ENCODE measurements at regions not wholly inside any gene's neighbourhood (a gene's known extent, or its start where the extent isn't known, plus 50 kb on each side); places are given as distances from the start of the nearest gene placed in this dataset.

DNA sequence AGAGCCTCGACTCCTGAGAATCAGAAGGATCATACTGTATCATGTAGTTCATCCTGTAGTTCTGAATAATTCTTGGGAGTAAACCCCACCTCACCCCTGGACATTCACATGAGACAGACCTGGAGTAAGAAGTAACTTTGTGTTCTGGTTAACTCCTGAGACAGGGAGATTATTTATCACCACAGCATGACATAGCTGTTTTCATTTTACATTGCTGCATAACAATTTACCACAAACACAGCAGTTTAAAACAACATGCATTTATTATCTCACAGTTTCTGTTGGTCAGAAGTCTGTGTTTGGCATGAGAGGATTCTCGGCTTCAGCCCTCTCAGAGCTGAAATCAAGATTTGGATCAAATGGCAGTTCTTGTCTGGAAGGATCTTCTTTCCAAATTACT, 855.8 kb upstream of the FANCL start:
- Histone ChIP-seq H3K9ac (no peak overlapping the region), H3K4me3 (no peak overlapping the region), H3K9me3 (peaks cover 23% of the 10 kb centered on the region), H3K4me1 (no peaks in the 10 kb centered on the region), H3K36me3 (no peaks in the 10 kb centered on the region), H3K27me3 (no peaks in the 10 kb centered on the region), H3K4me2 (no peak overlapping the region), H3K27ac (no peak overlapping the region), H4K20me1 (no peaks in the 10 kb centered on the region)
- no peak for TF ChIP-seq Cebpa-rat (IDR thresholded peaks at IDR 0.05)

DNA sequence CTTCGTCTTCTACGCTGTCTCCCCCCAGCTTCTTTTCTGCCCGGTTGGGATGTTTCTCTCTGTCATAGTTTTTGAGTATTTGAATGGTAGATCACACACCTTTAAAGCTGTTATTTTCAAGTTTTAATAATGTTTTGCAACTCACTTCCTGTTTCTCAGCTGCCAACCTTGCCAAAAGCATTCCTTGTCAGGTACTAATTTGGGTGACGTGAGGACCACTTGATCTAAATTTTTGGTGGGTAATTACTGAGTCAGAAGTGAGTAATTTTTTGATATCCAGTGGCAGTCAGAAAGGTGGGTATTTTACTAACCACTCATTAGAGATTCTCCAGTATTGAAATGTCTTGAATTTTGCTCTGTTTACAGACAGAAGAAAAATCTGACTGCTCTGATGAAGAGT, 852.4 kb upstream of the FANCL start:
- no peaks in the 10 kb centered on the region for H4K20me1 ChIP-seq
- no peak overlapping the region for H3K4me2 ChIP-seq
- H3K27me3 ChIP-seq: no peaks in the 10 kb centered on the region
- peaks cover 17% of the 10 kb centered on the region for H3K9me3 ChIP-seq
- no peak for TF ChIP-seq Cebpa-rat (IDR thresholded peaks at IDR 0.05)
- H3K4me3 ChIP-seq: no peak overlapping the region
- H3K36me3 ChIP-seq: no peaks in the 10 kb centered on the region
- H3K27ac ChIP-seq: no peak overlapping the region
- H3K9ac ChIP-seq: no peak overlapping the region
- no peaks in the 10 kb centered on the region for H3K4me1 ChIP-seq

DNA sequence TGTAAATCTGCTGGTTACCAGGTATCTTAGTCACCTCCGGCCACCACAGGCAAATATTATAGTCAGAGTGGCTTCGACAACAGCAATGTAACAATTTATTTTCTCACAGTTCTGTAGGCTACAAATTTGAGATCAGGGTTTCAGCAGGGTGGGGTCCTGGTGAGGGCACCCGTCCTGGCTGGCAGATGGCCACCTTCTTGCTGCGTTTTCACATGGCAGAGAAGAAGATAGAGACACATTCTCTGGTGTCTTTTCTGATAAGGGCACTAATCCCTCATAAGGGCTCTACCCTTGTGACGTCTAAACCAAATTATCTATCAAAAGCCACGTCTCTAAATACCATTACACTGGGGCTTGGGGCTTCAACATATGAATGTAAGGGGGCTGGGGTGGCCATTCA, 843.2 kb upstream of the FANCL start:
- no peak overlapping the region for H3K9ac ChIP-seq
- H3K27ac ChIP-seq: no peak overlapping the region
- no peaks in the 10 kb centered on the region for H3K4me1 ChIP-seq
- H3K27me3 ChIP-seq: no peaks in the 10 kb centered on the region
- no peak for TF ChIP-seq Cebpa-rat (IDR thresholded peaks at IDR 0.05)
- H3K9me3 ChIP-seq: no peaks in the 10 kb centered on the region
- H4K20me1 ChIP-seq: no peaks in the 10 kb centered on the region
- no peak overlapping the region for H3K4me3 ChIP-seq
- H3K4me2 ChIP-seq: no peak overlapping the region
- H3K36me3 ChIP-seq: no peaks in the 10 kb centered on the region

DNA sequence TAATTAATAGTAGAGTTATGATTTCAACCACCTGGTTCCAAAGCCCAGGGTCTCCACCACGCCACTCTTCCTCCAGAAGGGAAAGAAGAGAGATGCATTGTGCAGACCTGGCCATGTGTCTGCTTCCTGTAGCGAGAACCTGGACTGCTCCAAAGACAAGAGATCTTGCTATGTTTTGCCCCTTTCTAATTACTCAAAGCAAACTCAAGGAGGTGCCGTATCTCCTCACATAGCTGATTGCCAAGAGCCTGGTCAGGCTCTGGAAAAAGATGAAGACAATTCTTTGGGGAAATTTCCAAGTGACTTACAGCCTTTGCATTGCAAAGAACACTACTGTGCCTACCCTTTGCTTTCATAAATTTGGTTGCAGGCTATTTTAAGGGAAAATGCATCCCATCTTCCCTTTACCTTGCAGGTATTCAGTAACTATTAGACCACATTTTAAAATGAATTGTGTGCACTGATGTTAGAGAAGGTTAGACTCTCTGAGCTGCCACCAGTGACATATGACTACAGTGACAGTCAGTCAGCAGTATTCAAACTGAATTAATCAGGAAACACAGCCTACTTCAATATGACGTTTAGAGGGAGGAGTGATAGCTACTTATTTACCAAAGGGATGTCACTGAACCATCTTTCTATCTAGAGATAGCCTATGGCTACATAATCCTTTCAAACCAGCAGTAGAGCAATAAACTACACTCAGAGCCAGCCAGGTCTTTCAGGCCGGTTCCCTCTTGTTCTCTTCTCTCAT, 842.1 kb upstream of the FANCL start:
- H3K36me3 ChIP-seq: no peaks in the 10 kb centered on the region
- no peak overlapping the region for H3K4me3 ChIP-seq
- no peak for TF ChIP-seq Cebpa-rat (IDR thresholded peaks at IDR 0.05)
- no peaks in the 10 kb centered on the region for H3K4me1 ChIP-seq
- no peaks in the 10 kb centered on the region for H4K20me1 ChIP-seq
- no peak overlapping the region for H3K4me2 ChIP-seq
- H3K27ac ChIP-seq: no peak overlapping the region
- no peaks in the 10 kb centered on the region for H3K9me3 ChIP-seq
- H3K27me3 ChIP-seq: no peaks in the 10 kb centered on the region
- H3K9ac ChIP-seq: no peak overlapping the region

DNA sequence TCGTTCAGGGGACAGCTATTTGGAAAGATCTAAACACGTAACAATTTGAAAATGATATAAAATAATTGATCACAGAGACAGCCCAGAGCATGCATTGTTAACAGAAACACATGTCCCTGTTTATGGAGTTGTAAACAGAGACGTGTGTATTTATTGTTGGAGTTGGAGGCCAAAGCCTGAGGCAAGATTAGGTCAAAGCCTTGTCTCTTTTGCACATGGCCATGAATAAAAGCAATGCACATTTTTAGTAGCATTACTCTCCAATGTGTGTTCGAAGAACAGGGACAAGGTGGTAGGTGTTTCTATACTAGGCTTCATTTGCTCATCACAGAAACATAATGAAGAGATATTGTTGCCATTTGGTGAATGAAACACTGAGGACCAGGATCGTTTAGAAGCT, 841.5 kb upstream of the FANCL start:
- Histone ChIP-seq H3K27me3 (no peaks in the 10 kb centered on the region), H4K20me1 (no peaks in the 10 kb centered on the region), H3K27ac (no peak overlapping the region), H3K4me1 (no peaks in the 10 kb centered on the region), H3K9ac (no peak overlapping the region), H3K36me3 (no peaks in the 10 kb centered on the region), H3K9me3 (no peaks in the 10 kb centered on the region), H3K4me3 (no peak overlapping the region), H3K4me2 (no peak overlapping the region)
- TF ChIP-seq Cebpa-rat (IDR thresholded peaks at IDR 0.05): no peak

DNA sequence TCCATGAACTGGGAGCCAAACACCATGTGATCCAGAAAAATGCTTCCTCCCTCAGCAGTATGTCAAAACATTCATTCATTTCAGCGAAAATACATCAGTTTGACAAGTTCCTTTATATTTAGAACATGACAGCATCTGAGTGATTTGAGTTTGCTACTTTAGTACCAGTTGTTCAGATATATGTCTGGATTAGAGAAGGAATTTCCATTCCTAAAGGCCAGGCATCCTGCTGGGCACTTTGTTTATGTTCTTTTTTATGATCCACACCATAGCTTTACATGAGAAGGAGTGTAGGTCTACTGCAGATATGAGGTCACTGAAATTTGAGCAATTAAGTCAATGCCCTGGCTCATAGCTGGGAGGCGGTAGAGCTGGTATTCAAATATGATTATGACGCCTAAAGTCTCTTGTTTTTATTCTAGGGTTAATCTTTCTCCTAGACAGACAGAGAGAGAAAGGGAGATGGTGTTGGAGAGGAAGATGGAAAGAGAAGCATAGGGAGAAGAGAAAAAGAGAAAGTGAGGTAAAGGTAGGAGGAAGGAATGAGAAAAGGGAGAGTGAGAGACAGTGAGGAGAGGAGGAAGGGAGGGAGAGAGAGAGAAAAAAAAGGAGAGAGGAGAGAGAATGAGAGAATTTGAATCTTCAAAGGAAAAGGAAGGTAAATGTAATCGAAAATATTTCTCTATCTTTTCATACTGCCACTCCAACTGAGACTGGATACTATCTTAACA, 839.5 kb upstream of the FANCL start:
- Histone ChIP-seq H3K9me3 (no peaks in the 10 kb centered on the region), H3K4me1 (no peaks in the 10 kb centered on the region), H4K20me1 (no peaks in the 10 kb centered on the region), H3K4me3 (no peak overlapping the region), H3K27ac (no peak overlapping the region), H3K36me3 (no peaks in the 10 kb centered on the region), H3K9ac (no peak overlapping the region), H3K4me2 (no peak overlapping the region), H3K27me3 (no peaks in the 10 kb centered on the region)
- no peak for TF ChIP-seq Cebpa-rat (IDR thresholded peaks at IDR 0.05)

DNA sequence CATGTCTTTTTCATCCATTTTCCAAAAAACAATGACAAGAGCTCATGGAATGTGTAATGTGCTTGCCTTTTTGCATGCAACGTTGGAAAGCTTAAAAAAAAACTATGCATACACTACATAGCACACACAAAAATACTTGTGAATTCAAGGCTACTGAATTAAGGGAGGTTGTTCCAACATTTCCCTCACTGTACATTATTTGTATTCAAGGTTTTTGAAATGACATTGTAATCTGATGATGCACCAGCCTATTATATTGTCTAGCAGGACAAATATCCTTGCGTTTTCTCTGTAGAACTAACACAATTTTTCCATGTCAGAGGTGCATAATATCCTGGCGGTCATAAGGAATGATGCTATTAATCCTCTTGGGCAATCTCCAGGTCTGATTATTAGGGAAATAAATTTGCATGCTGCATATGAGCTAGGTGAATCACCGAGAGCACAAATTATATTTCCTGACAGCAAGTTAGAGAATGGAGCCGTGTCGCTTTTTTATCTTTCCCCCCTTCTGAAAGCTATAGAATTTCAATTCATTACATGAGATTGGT, 836.9 kb upstream of the FANCL start:
- H3K9me3 ChIP-seq: no peaks in the 10 kb centered on the region

DNA sequence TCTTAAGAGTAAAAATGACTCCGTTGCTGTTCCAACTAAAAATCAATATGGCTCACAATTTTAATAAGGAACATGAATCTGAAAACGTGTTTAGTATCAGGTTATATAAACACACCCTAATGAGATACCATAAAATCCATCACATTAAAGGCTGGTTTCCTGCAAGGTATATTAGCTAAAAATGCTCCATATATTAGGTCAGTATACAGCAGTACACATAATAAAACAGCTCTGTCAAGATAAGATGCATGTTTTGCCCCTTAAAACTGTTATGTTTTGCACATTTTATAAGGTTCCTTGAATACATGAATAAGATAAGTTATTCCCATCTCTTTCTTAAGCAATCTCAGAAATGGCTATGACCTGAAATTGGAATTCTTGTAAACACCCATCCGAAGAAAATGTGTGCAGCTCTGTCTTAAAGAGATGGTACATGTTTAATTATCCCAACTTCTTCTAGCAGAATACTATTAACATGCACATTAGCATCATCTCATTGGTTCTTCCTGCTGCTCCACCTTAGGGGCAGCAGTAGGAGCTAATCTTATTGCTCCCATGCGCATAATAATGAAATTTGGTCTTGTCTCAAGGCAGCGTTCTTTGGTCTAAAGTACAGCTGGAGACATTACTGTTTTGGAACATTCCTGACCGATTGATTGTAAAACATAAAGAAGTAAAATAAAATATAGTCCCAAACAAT, 836.1 kb upstream of the FANCL start:
- Histone ChIP-seq H3K27ac (no peak overlapping the region), H4K20me1 (no peaks in the 10 kb centered on the region)
- TF ChIP-seq Cebpa-rat (IDR thresholded peaks at IDR 0.05): no peak

More for the DNA sequence above, 836.9 kb upstream of the FANCL start:
- Histone ChIP-seq H3K9ac (no peak overlapping the region), H3K27me3 (no peaks in the 10 kb centered on the region), H3K27ac (no peak overlapping the region), H3K36me3 (no peaks in the 10 kb centered on the region), H3K4me3 (no peak overlapping the region), H3K4me1 (no peaks in the 10 kb centered on the region), H4K20me1 (no peaks in the 10 kb centered on the region), H3K4me2 (no peak overlapping the region)
- no peak for TF ChIP-seq Cebpa-rat (IDR thresholded peaks at IDR 0.05)

DNA sequence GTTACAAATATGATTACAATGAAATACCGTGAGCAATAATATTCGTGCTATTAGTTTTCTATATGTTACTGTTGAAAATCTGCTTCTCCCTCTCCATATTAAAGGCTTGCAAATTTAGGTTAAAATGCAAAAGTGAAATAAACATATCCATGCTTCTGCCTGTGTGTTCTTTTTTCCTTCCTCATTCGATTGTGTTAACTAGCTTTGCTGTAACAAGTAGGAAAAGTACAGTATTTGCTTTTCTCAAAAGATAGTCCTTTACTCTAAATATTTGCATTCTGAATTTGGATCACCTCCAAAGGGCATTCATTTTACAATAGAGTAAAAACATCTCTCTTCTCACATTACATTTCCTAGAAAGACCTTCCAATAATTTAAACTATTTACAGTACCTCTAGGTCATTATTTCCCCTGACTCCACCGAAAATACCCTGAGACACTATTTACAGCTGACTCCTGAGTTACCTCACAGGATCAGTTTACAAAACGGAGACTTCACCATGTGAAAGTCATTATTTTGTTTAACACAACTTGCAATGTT, 835.0 kb upstream of the FANCL start:
- no peak overlapping the region for H3K9ac ChIP-seq
- H3K36me3 ChIP-seq: no peaks in the 10 kb centered on the region
- no peak overlapping the region for H3K4me3 ChIP-seq
- H3K4me1 ChIP-seq: no peaks in the 10 kb centered on the region
- H3K27me3 ChIP-seq: no peaks in the 10 kb centered on the region
- H3K27ac ChIP-seq: no peak overlapping the region
- no peaks in the 10 kb centered on the region for H3K9me3 ChIP-seq
- TF ChIP-seq Cebpa-rat (IDR thresholded peaks at IDR 0.05): no peak
- H3K4me2 ChIP-seq: no peak overlapping the region
- H4K20me1 ChIP-seq: no peaks in the 10 kb centered on the region

More for the DNA sequence above, 836.1 kb upstream of the FANCL start:
- Histone ChIP-seq H3K4me2 (no peak overlapping the region), H3K9ac (no peak overlapping the region), H3K4me1 (no peaks in the 10 kb centered on the region), H3K27me3 (no peaks in the 10 kb centered on the region), H3K36me3 (no peaks in the 10 kb centered on the region), H3K4me3 (no peak overlapping the region), H3K9me3 (no peaks in the 10 kb centered on the region)
